ENCODE measurements at regions not wholly inside any gene's neighbourhood (a gene's known extent, or its start where the extent isn't known, plus 50 kb on each side); places are given as distances from the start of the nearest gene placed in this dataset.

DNA sequence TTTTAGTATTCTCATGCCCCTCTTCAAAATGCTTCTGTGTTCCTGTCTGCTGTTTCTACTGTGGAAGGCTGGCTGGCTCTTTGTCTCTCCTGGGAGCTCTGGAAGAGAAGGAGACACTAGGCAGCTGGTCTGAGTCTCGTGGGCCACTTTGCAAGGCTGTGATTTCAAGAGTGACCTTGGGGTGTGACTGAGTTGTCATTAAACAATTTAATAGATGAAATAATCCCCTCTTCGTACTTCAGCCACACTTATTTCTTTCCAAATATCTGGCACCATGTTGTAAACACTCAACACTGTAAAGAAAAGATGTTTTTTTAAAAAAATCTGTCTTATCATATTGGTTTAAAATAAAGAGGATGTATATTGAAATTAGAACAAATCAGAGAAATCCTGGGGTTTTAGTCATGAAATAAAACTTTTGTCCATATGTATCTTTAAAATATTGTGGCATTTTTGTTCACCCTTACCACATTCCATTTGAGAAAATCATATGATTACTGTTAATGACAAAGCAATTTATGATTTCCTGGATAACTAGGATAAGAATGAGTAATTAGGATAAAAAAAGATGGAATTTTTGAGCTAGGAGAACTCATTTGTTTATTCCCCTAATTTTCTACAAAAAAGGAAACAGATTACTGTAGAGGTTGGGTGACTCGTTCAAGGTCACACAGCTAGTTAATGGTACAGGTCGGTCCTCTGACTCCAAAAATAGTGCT is 200.8 kb downstream of the MAT2B start:
- TF ChIP-seq CTCF (optimal IDR thresholded peaks at IDR 0.05 in 1 of 3, IDR thresholded peaks at IDR 0.05 in 1 of 3, conservative IDR thresholded peaks at IDR 0.05 in 1 of 3; ENCODE audit: extremely low read depth in 1 of 3, insufficient read depth in 2 of 3, low read length in 3 of 3) (no peak), EZH2 (IDR thresholded peaks at IDR 0.05; ENCODE audit: low read length) (no peak)

All from keratinocyte (primary cell).